GM21447 (cell line): ENCODE measurements at regions not wholly inside any gene's neighbourhood (a gene's known extent, or its start where the extent isn't known, plus 50 kb on each side); places are given as distances from the start of the nearest gene placed in this dataset.
A peak's percentile ranks its signal among the peaks of the same experiment; 100 is the strongest.
"Not testable (repeated sequence)": the region's sequence is repeated elsewhere in the genome, so short reads cannot be mapped to it uniquely, and the experiment has no call there.

Source experiments
- ATAC-seq: cut with Tn5 transposase; IDR thresholded peaks from one replicate; pipeline ENCODE4 v1.9.1; 2021; ENCODE audit not compliant: unreplicated experiment

- peak; percentile 91 for ATAC-seq
Observed at GRCh38 chr17:47066841-47067682, 88.0 kb upstream of the RPRML start.

- no peak for ATAC-seq
Observed at GRCh38 chr17:47066095-47066494, 87.0 kb upstream of the RPRML start.

GRCh38 chr17:47064684-47065083, 85.6 kb upstream of the RPRML start:
- no peak for ATAC-seq

GRCh38 chr17:47063475-47063874, 84.4 kb upstream of the RPRML start:
- no peak for ATAC-seq

- ATAC-seq = not testable (repeated sequence)
Observed at GRCh38 chr17:47062851-47063250, 83.8 kb upstream of the RPRML start.

- not testable (repeated sequence) for ATAC-seq
Observed at GRCh38 chr17:47060005-47060404, 81.0 kb upstream of the RPRML start.

- no peak for ATAC-seq
Observed at GRCh38 chr17:47057830-47058229, 78.8 kb upstream of the RPRML start.

- not testable (repeated sequence) for ATAC-seq
Observed at GRCh38 chr17:47057279-47057678, 78.2 kb upstream of the RPRML start.

- ATAC-seq = not testable (repeated sequence)
Observed at GRCh38 chr17:47056687-47057086, 77.6 kb upstream of the RPRML start.
